HEK293 (cell line): ENCODE measurements at regions not wholly inside any gene's neighbourhood (a gene's known extent, or its start where the extent isn't known, plus 50 kb on each side); places are given as distances from the start of the nearest gene placed in this dataset.

Source experiments
- CTCF ChIA-PET: fragments of 350-600 bp; formaldehyde crosslinking; extraction: SDS; loops from one replicate; lab custom pipeline; 2021; ENCODE audit warnings: antibody characterized with exemption; lab: Yijun Ruan, JAX
- POLR2A ChIA-PET: fragments of 300-600 bp; formaldehyde crosslinking; extraction: SDS; loops from one replicate; lab custom pipeline; 2020; ENCODE audit warnings: antibody characterized with exemption, inconsistent platforms; lab: Yijun Ruan, JAX
- H3K27ac ChIP-seq: fragments of 200-500 bp; sonication (Bioruptor generic); 2 replicates; pipeline ENCODE4 v1.5.1; 2014; ENCODE audit warnings: low read depth, low read length, control low read depth, inconsistent platforms; ENCODE audit errors: extremely low read depth
- H3K36me3 ChIP-seq, 2 experiments: fragments of 200-500 bp in 1 of 2; sonication (Bioruptor generic) in 1 of 2; 1 replicate in 1 of 2; 2 replicates in 1 of 2; pipeline ENCODE4 v1.5.1; 2014 to 2017; ENCODE audit warnings: inconsistent platforms in 2 of 2, low read length in 2 of 2; ENCODE audit not compliant: control insufficient read depth in 2 of 2, insufficient read depth in 1 of 2
- H3K4me1 ChIP-seq: fragments of 200-500 bp; sonication (Bioruptor generic); 2 replicates; pipeline ENCODE4 v1.5.1; 2014; ENCODE audit warnings: mild to moderate bottlenecking, low read length, inconsistent platforms; ENCODE audit not compliant: control insufficient read depth, insufficient read depth
- H3K4me3 ChIP-seq: 2 replicates; pipeline ENCODE4 v1.5.1; 2011; ENCODE audit warnings: low read depth, mild to moderate bottlenecking, control low read depth, low read length, moderate library complexity
- H3K9me3 ChIP-seq: fragments of 200-500 bp; sonication (Bioruptor generic); 2 replicates; pipeline ENCODE4 v1.5.1; 2014; ENCODE audit warnings: low read depth, low read length, inconsistent platforms; ENCODE audit not compliant: control insufficient read depth, insufficient read depth
- ZNF112 ChIP-seq: fragments of 450-650 bp; formaldehyde crosslinking; IDR thresholded peaks from 2 replicates; pipeline ENCODE4 v1.5.0; 2017; ENCODE audit warnings: missing biosample characterization, missing genetic modification characterization
- ZNF2 ChIP-seq: fragments of 450-650 bp; formaldehyde crosslinking; IDR thresholded peaks from 2 replicates; pipeline ENCODE4 v1.5.1; 2016; ENCODE audit warnings: missing biosample characterization, missing genetic modification characterization
- ZNF239 ChIP-seq: fragments of 450-650 bp; formaldehyde crosslinking; IDR thresholded peaks from 2 replicates; pipeline ENCODE4 v1.5.1; 2016; ENCODE audit warnings: missing biosample characterization, missing genetic modification characterization
- ZNF266 ChIP-seq: fragments of 450-650 bp; formaldehyde crosslinking; IDR thresholded peaks from 2 replicates; pipeline ENCODE4 v1.5.1; 2016; ENCODE audit warnings: missing biosample characterization, missing genetic modification characterization, low read depth
- ZNF280C ChIP-seq: fragments of 450-650 bp; formaldehyde crosslinking; IDR thresholded peaks from 2 replicates; pipeline ENCODE4 v1.5.1; 2016; ENCODE audit warnings: missing biosample characterization, missing genetic modification characterization
- ZNF302 ChIP-seq: fragments of 450-650 bp; formaldehyde crosslinking; IDR thresholded peaks from 2 replicates; pipeline ENCODE4 v1.5.1; 2016; ENCODE audit warnings: missing biosample characterization, missing genetic modification characterization, low read depth
- ZNF404 ChIP-seq: fragments of 450-650 bp; formaldehyde crosslinking; IDR thresholded peaks from 2 replicates; pipeline ENCODE4 v1.5.1; 2017; ENCODE audit warnings: missing biosample characterization, missing genetic modification characterization
- ZNF426 ChIP-seq: fragments of 450-650 bp; formaldehyde crosslinking; IDR thresholded peaks from 2 replicates; pipeline ENCODE4 v1.5.1; 2017; ENCODE audit warnings: missing biosample characterization, missing genetic modification characterization, mild to moderate bottlenecking, inconsistent platforms, moderate library complexity
- ZNF501 ChIP-seq: fragments of 450-650 bp; formaldehyde crosslinking; IDR thresholded peaks from 2 replicates; pipeline ENCODE4 v1.5.1; 2016; ENCODE audit warnings: missing biosample characterization, missing genetic modification characterization
- ZNF610 ChIP-seq: fragments of 450-650 bp; formaldehyde crosslinking; IDR thresholded peaks from 2 replicates; pipeline ENCODE4 v1.5.1; 2016; ENCODE audit warnings: missing biosample characterization, missing genetic modification characterization, borderline replicate concordance
- ZNF626 ChIP-seq: fragments of 450-650 bp; sonication (Bioruptor Pico); formaldehyde crosslinking; IDR thresholded peaks from 2 replicates; pipeline ENCODE4 v1.5.1; 2018; ENCODE audit warnings: missing biosample characterization, missing genetic modification characterization, inconsistent platforms
- ZNF654 ChIP-seq: fragments of 450-650 bp; formaldehyde crosslinking; IDR thresholded peaks from 2 replicates; pipeline ENCODE4 v1.5.1; 2016; ENCODE audit warnings: low read depth, missing biosample characterization, missing genetic modification characterization
- ZNF776 ChIP-seq: fragments of 450-650 bp; formaldehyde crosslinking; IDR thresholded peaks from 2 replicates; pipeline ENCODE4 v1.5.0; 2017; ENCODE audit warnings: missing biosample characterization, missing genetic modification characterization, borderline replicate concordance
- TF ChIP-seq, protein P1 (sequence below): fragments of 450-650 bp; formaldehyde crosslinking; IDR thresholded peaks from 2 replicates; pipeline ENCODE4 v1.5.1; 2016; ENCODE audit warnings: missing biosample characterization, missing genetic modification characterization
- TF ChIP-seq, protein P2 (sequence below): fragments of 450-650 bp; formaldehyde crosslinking; IDR thresholded peaks from 2 replicates; pipeline ENCODE4 v1.5.1; 2016; ENCODE audit warnings: missing biosample characterization, missing genetic modification characterization
- TF ChIP-seq, protein P3 (sequence below): fragments of 450-650 bp; formaldehyde crosslinking; IDR thresholded peaks from 2 replicates; pipeline ENCODE4 v1.5.1; 2016; ENCODE audit warnings: missing biosample characterization, missing genetic modification characterization

DNA sequence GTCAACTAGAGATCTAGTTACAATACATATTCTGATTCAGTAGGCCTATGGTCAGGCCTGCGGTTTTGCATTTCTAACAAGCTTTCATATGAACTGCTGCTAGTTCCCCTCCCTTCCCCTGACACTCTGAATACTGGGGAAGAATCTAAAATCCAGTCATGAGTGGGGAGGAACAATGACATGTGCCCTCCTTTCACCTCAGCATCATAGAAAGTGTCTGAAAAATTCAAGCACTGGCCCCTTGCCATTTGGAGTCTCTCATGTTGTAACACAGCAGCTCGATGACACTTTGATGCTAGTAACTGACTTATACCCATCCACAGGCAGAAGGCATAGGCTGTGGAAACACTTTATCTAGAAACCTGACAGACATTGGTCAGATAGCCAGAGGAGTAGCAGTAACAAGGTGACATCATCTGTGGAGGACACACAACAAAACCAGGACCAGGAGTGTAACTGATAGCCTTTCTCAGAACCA is 161.9 kb upstream of the RASSF8 start (continued):
- TF ChIP-seq ZNF266 (no peak), ZNF626 (no peak), ZNF426 (tag by site-specific recombination) (no peak), ZNF280C (no peak), ZNF501 (tag by site-specific recombination) (no peak), ZNF654 (tag by site-specific recombination) (no peak), ZNF610 (tag by site-specific recombination) (no peak), ZNF239 (tag by site-specific recombination) (no peak), ZNF112 (tag by site-specific recombination) (no peak)
- TF ChIP-seq, protein P1, sequence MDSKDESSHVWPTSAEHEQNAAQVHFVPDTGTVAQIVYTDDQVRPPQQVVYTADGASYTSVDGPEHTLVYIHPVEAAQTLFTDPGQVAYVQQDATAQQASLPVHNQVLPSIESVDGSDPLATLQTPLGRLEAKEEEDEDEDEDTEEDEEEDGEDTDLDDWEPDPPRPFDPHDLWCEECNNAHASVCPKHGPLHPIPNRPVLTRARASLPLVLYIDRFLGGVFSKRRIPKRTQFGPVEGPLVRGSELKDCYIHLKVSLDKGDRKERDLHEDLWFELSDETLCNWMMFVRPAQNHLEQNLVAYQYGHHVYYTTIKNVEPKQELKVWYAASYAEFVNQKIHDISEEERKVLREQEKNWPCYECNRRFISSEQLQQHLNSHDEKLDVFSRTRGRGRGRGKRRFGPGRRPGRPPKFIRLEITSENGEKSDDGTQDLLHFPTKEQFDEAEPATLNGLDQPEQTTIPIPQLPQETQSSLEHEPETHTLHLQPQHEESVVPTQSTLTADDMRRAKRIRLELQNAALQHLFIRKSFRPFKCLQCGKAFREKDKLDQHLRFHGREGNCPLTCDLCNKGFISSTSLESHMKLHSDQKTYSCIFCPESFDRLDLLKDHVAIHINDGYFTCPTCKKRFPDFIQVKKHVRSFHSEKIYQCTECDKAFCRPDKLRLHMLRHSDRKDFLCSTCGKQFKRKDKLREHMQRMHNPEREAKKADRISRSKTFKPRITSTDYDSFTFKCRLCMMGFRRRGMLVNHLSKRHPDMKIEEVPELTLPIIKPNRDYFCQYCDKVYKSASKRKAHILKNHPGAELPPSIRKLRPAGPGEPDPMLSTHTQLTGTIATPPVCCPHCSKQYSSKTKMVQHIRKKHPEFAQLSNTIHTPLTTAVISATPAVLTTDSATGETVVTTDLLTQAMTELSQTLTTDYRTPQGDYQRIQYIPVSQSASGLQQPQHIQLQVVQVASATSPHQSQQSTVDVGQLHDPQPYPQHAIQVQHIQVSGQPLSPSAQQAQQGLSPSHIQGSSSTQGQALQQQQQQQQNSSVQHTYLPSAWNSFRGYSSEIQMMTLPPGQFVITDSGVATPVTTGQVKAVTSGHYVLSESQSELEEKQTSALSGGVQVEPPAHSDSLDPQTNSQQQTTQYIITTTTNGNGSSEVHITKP (tag by site-specific recombination), result peak; percentile 46; the same call in 1 of the 2 replicates
- TF ChIP-seq, protein P2, sequence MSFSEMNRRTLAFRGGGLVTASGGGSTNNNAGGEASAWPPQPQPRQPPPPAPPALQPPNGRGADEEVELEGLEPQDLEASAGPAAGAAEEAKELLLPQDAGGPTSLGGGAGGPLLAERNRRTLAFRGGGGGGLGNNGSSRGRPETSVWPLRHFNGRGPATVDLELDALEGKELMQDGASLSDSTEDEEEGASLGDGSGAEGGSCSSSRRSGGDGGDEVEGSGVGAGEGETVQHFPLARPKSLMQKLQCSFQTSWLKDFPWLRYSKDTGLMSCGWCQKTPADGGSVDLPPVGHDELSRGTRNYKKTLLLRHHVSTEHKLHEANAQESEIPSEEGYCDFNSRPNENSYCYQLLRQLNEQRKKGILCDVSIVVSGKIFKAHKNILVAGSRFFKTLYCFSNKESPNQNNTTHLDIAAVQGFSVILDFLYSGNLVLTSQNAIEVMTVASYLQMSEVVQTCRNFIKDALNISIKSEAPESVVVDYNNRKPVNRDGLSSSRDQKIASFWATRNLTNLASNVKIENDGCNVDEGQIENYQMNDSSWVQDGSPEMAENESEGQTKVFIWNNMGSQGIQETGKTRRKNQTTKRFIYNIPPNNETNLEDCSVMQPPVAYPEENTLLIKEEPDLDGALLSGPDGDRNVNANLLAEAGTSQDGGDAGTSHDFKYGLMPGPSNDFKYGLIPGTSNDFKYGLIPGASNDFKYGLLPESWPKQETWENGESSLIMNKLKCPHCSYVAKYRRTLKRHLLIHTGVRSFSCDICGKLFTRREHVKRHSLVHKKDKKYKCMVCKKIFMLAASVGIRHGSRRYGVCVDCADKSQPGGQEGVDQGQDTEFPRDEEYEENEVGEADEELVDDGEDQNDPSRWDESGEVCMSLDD, result no peak

- TF ChIP-seq, protein P3, sequence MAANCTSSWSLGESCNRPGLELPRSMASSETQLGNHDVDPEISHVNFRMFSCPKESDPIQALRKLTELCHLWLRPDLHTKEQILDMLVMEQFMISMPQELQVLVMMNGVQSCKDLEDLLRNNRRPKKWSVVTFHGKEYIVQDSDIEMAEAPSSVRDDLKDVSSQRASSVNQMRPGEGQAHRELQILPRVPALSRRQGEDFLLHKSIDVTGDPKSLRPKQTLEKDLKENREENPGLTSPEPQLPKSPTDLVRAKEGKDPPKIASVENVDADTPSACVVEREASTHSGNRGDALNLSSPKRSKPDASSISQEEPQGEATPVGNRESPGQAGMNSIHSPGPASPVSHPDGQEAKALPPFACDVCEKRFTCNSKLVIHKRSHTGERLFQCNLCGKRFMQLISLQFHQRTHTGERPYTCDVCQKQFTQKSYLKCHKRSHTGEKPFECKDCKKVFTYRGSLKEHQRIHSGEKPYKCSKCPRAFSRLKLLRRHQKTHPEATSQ (tag by site-specific recombination), result no peak
- TF ChIP-seq ZNF2, result no peak
- no peak for TF ChIP-seq ZNF404 (tag by site-specific recombination)
- no peak for TF ChIP-seq ZNF302
- TF ChIP-seq ZNF776 (tag by site-specific recombination), result no peak
- Histone ChIP-seq H3K9me3 (no peaks in the 10 kb centered on the region), H3K27ac (no peak overlapping the region), H3K4me1 (peaks cover 5% of the 10 kb centered on the region; the same call in 1 of the 2 replicates), H3K36me3 (no peaks in the 10 kb centered on the region), H3K4me3 (no peak overlapping the region)
- POLR2A ChIA-PET, result no interaction called here
- CTCF ChIA-PET, result interaction anchor here (1.3 kb wide), 1 partner anchor 30 kb away, joined by 4 read pairs; no protein-coding TSS in a partner anchor
Measured at GRCh38 chr12:25797386-25797785, 161.1 kb upstream of the RASSF8 start.
